ENCODE measurements at regions not wholly inside any gene's neighbourhood (a gene's known extent, or its start where the extent isn't known, plus 50 kb on each side); places are given as distances from the start of the nearest gene placed in this dataset.

- DNase-seq (ENCODE audit: low read depth in 1 of 2, low spot score in 1 of 2) (no peak), ATAC-seq (no peak), FAIRE-seq (no peak)
- 0% methylated on average over 1 of the region's 1 CpG for WGBS (ENCODE audit: missing lambda C conversion rate)
- ChIA-PET POLR2A (no interaction called here), CTCF (no interaction called here)
- Histone ChIP-seq H3K4me2 (no peak overlapping the region), H3K4me1 (no peaks in the 10 kb centered on the region), H3K27ac (no peak overlapping the region), H3K9me3 (no peaks in the 10 kb centered on the region; the same call in 2 of the 3 replicates), H3K4me3 (no peak overlapping the region)
- TF ChIP-seq EHF (CRISPR knock-in tag; IDR thresholded peaks at IDR 0.05): no peak
- TF ChIP-seq SMC3 (IDR thresholded peaks at IDR 0.05): no peak
- no peak for TF ChIP-seq HOXB13 (CRISPR knock-in tag; IDR thresholded peaks at IDR 0.05; ENCODE audit: low read depth)
- TF ChIP-seq KDM1A (IDR thresholded peaks at IDR 0.05; ENCODE audit: low read depth): no peak
Measured at GRCh38 chr5:8347984-8348383, 479.0 kb downstream of the MTRR start.

- ChIA-PET POLR2A (no interaction called here), CTCF (no interaction called here)
- ATAC-seq (no peak), FAIRE-seq (no peak), DNase-seq (ENCODE audit: low read depth in 1 of 2, low spot score in 1 of 2) (no peak)
- no peaks in the 10 kb centered on the region; the same call in 2 of the 3 replicates for H3K9me3 ChIP-seq
- TF ChIP-seq CBX8 (IDR thresholded peaks at IDR 0.05): no peak
- TF ChIP-seq ZFP36 (IDR thresholded peaks at IDR 0.05; ENCODE audit: borderline replicate concordance, partially characterized antibody): no peak
- no peak for TF ChIP-seq CTCF (IDR thresholded peaks at IDR 0.05)
- no peak for TF ChIP-seq CEBPB (IDR thresholded peaks at IDR 0.05)
- TF ChIP-seq HOXB5 (CRISPR knock-in tag; IDR thresholded peaks at IDR 0.05): no peak
- TF ChIP-seq JUNB (IDR thresholded peaks at IDR 0.05): no peak
- TF ChIP-seq ATOH8 (CRISPR knock-in tag; IDR thresholded peaks at IDR 0.05; ENCODE audit: low read depth): no peak
- TF ChIP-seq ZC3H11A (IDR thresholded peaks at IDR 0.05): no peak
- TF ChIP-seq MAZ (IDR thresholded peaks at IDR 0.05; ENCODE audit: borderline replicate concordance, low read depth, low read length): no peak
- no peak for TF ChIP-seq HEYL (CRISPR knock-in tag; IDR thresholded peaks at IDR 0.05)
- no peak for TF ChIP-seq MAFK (IDR thresholded peaks at IDR 0.05; ENCODE audit: partially characterized antibody)
- TF ChIP-seq CBX2 (IDR thresholded peaks at IDR 0.05; ENCODE audit: borderline replicate concordance, low read depth): no peak
- no peak for TF ChIP-seq NPAS2 (CRISPR knock-in tag; IDR thresholded peaks at IDR 0.05; ENCODE audit: borderline replicate concordance)
- TF ChIP-seq ZSCAN20 (CRISPR knock-in tag; IDR thresholded peaks at IDR 0.05): no peak
- H3K4me2 ChIP-seq: no peak overlapping the region
- no peak overlapping the region for H3K4me3 ChIP-seq
- no peaks in the 10 kb centered on the region for H3K4me1 ChIP-seq
- no peak overlapping the region for H3K27ac ChIP-seq
- 3% methylated on average over 1 of the region's 1 CpG for WGBS (ENCODE audit: missing lambda C conversion rate)
Measured at GRCh38 chr5:8349855-8350254, 480.9 kb downstream of the MTRR start.

GRCh38 chr5:8350644-8351339 is 481.8 kb downstream of the MTRR start:
- ATAC-seq (no peak), FAIRE-seq (no peak), DNase-seq (ENCODE audit: low read depth in 1 of 2, low spot score in 1 of 2) (no peak)
- 12% methylated on average over 6 of the region's 6 CpGs for WGBS (ENCODE audit: missing lambda C conversion rate)
- CTCF ChIA-PET: no interaction called here
- POLR2A ChIA-PET: no interaction called here
- Histone ChIP-seq H3K27ac (no peak overlapping the region), H3K4me2 (no peak overlapping the region), H3K4me1 (no peaks in the 10 kb centered on the region), H3K4me3 (no peak overlapping the region), H3K9me3 (no peaks in the 10 kb centered on the region; the same call in 2 of the 3 replicates)
- TF ChIP-seq POLR2AphosphoS2 (conservative IDR thresholded peaks at IDR 0.05; ENCODE audit: low read length) (no peak), FOSL2 (IDR thresholded peaks at IDR 0.05) (no peak), FOSL2 (CRISPR knock-in tag; IDR thresholded peaks at IDR 0.05) (no peak), KDM1A (IDR thresholded peaks at IDR 0.05; ENCODE audit: low read depth) (no peak), CHD4 (IDR thresholded peaks at IDR 0.05; ENCODE audit: borderline replicate concordance) (no peak), HDAC2 (IDR thresholded peaks at IDR 0.05) (no peak), KDM5A (IDR thresholded peaks at IDR 0.05) (no peak), RARB (CRISPR knock-in tag; IDR thresholded peaks at IDR 0.05) (no peak), E2F6 (IDR thresholded peaks at IDR 0.05; ENCODE audit: borderline replicate concordance, low read depth) (no peak), BHLHE40 (IDR thresholded peaks at IDR 0.05; ENCODE audit: low read depth, low read length) (no peak), TP53 (CRISPR knock-in tag; IDR thresholded peaks at IDR 0.05) (no peak), EP300 (IDR thresholded peaks at IDR 0.05) (no peak), JUN (IDR thresholded peaks at IDR 0.05) (no peak), ZFP36 (IDR thresholded peaks at IDR 0.05; ENCODE audit: borderline replicate concordance, partially characterized antibody) (no peak), FOSB (CRISPR knock-in tag; IDR thresholded peaks at IDR 0.05) (no peak), ZSCAN20 (CRISPR knock-in tag; IDR thresholded peaks at IDR 0.05) (no peak), HOXB5 (CRISPR knock-in tag; IDR thresholded peaks at IDR 0.05) (no peak), PHF8 (IDR thresholded peaks at IDR 0.05; ENCODE audit: borderline replicate concordance, low read depth) (no peak), ZNF302 (CRISPR knock-in tag; IDR thresholded peaks at IDR 0.05) (no peak)
